ENCODE measurements at regions not wholly inside any gene's neighbourhood (a gene's known extent, or its start where the extent isn't known, plus 50 kb on each side); places are given as distances from the start of the nearest gene placed in this dataset.
A peak's percentile ranks its signal among the peaks of the same experiment; 100 is the strongest.

DNA sequence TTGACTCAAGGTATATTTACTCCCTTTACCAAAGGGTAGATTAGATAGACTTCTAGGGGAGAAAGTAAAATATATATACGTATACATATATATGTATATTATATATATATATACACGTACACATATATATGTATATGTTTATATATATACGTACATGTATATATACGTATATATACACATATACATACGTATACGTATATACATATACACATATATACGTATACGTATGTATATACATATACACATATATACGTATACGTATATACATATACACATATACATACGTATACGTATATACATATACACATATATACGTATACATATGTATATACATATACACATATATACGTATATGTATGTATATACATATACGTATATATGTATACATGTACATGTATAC lies 430.5 kb upstream of the ANO3 start:
- no peak for DNase-seq

DNA sequence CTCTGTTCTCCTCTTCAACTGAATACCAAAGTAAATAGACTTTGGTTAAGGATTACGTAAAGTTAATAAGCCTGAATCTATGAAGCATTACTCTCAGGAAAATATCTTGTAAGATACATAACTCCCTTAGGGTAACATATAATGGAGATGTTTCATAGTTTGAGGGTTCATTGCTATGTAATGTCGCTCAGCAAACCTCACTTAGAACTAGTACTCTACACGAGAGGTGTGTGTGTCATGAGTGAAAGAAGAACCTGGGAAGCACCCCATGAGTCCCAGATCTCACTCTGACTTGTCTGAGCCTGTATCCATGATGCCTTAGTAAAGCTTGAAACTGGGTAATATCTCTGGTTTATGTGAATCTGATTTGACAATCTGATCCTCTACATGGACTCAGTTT lies 429.5 kb upstream of the ANO3 start:
- no peak for DNase-seq

DNA sequence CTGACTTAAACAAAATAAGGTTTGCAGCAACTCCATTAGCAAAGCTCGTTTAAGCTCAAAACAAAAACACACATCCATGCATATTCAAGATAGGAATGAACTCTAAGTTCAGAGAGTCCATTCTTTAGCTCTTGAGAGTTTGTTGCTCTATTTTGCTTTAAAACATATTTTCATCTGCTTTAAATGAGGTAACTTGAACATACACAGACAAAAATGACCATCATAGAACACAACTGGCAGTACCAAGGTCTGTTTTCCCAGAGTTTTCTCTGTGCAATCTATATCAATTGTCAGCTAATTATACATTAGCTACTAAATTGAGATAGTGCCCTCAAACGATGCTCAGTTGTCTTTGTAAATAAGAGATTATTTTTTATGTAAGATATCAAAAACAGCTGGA lies 423.2 kb upstream of the ANO3 start:
- no peak for DNase-seq

DNA sequence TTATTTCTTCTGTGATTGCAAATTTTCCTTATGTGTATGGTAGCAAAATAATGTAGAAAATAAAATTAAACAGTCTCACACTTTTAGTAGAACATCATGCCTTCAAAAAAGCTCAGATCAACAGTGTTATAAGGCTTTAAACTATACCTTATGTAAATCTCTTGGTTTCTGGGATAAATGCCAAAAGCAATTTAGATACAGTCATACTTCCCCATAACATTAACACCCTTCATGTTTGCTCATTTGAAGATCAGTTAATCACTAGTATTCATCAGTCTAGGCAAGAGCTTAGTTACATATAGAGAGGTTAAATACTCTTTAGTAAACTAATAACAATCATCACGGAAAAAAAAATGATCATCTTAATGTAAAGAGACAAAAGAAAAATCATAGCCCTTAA lies 421.8 kb upstream of the ANO3 start:
- no peak for DNase-seq

DNA sequence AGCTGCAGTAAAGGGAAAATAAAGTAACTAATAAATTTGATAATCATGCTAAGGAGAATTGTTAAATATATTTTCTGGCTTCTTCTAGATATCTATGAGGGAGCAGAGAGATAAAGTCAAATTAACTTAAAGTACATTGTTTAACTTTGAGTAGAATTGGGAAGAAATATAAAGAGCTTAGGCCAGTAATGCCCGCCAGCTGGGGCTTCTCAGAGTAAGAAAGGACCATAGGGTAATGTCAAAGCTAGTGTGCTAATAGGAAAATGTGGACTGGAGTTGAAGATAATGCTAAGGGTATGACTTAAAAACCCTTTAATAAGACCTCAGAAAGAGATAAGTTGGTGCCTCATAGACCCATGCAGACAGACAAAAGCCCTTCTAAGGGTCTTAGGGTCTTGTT lies 411.6 kb upstream of the ANO3 start:
- no peak for DNase-seq

DNA sequence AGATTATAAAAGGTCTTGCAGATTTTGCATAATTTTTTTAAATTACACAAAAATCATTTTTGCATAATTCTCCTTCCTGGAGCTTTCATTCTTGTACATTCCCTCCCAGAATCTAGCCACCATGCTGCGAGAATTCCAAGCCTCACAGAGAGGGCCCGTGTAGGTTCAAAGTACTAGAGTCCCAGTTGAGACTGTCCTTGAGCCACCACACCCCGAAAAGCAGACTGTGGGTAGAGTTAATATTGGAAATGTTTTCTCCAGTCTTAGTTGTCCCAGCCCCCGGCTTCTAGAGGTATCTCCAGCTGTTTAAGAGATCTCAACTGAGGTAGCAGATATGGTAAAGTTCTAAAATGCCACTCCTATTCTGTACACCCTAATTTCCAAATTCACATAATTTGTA lies 407.3 kb upstream of the ANO3 start:
- DNase-seq, result no peak

DNA sequence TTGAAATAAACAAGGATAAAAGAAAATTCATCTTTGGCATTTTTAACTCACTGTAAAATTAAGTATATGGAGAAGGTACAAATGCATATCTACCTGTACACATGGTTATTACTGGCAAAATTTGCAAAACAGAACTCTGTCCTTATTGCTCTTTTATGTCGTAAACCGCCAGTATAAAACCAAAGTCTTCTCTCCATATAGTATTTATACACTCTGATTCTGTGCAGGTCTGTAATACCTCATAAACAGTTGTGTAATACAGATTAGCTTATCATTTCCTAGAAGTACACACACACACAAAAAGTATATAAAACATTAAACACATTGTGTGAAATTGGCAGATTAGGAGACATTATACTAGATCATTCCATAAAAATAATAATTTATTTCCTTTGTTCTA lies 406.6 kb upstream of the ANO3 start:
- no peak for DNase-seq

DNA sequence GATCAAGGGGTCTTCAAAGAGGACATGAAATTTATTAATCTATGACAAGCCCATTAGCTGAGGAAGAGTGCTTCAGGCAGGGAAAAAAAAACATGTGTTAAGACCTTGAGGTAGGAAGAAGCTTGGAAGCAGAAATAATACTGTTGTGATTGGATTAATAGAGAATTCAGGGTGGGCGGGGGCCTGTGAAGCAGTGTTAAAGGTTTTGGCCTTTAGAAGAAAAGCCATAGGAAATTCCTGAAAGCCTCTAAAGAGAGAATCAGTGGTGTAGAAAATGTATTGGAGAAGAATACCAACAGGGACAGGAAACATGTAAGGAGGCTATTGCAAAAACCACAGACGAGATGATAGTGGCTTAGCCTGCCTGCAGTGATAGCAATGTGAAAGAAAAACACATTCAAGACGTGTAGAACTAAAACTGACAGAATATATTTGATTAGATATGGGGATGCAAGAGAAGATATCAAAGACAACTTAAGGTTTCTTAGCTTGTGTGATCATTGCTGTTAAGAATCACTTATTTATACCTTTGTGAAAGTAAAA lies 404.4 kb upstream of the ANO3 start:
- DNase-seq, result no peak

DNA sequence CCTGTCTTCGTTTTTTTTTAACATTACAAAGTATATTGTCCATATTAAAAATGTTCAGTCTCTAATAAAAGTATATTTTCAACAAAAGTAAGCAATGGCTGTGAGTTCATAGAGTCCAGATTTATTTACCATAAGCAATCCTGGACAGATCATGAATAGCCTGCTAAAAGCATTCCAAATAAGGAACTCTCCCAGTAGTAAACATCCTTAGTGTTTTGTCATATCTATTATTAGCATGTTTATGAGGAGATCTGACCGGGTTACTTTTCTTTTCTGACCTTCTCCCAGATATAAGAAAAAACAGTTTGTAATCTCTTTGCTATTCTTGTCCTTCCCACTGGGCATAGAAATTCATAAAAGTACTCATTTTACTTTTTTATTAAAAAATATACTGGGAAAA lies 403.9 kb upstream of the ANO3 start:
- DNase-seq, result no peak

DNA sequence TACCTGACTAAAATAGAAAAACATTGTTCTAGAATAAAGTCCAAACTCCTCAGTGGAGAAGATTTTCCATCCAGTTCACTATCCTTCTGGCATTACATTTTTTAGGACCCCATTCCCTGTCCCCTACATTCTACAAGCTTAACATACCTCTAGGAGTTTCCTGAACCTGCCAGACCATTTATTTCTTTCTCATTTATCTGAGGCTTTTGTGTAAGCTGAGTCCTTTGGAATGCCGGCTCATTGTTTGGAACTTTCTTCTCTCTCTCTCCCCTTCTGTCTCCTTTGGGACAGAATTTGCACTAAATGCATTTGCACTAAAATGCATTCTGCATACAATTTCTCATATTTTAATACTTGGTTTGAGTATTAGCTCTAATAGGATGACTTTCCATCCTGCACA lies 393.0 kb upstream of the ANO3 start:
- no peak for DNase-seq

DNA sequence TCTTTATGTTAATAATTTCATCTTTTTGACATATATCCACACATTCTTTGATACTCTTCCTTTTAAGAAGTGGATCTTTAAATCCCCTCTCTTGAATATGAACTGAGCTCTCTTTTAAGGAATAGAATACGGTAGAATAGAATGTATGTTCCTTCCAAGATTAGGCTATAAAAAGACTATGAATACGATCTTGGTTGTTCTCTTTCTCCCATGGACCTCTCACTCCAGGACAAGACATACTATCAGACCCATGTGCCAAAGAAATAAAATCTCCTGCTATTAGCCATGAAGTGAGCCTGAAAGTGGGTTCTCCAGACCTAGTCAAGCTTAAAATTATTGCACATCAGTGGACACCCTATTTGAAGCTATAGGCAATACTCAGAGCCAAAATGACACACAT lies 392.2 kb upstream of the ANO3 start:
- DNase-seq, result no peak

DNA sequence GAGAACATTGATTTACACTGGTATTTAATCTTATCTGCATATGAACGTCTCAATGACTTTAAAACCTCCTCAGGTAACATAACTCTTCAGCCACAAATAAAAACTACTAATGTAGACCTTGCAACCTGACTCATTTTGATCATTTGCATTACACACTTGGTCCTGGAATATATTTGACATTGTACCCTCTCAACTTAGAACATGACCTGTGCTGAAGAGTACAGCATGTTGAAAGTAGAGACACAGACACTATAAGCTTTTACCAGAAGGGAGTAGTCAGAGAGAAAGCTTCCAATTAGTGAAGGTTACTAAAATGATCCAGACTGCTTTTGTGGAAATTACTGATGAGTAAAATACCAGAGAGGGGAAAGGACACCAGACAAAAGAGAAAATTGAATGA lies 390.6 kb upstream of the ANO3 start:
- DNase-seq, result no peak

DNA sequence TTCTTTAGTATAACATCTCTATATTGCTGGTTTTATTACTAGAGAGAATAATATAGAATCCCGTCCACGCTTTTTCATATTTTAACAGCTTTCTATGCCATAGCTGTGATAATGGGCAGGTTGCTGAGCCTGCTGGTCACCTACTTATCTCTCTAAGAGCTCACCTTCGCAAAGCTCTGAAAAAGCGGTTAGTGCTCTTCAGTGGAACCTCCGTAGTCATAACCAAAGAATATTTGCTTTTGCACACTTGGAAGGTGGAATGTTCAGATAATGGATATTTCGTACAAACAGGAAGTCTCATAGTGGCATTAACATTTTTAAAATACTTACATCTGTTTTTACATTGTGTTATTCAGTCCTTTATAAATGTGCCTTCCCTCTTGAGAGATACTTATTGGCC lies 388.9 kb upstream of the ANO3 start:
- DNase-seq, result no peak

DNA sequence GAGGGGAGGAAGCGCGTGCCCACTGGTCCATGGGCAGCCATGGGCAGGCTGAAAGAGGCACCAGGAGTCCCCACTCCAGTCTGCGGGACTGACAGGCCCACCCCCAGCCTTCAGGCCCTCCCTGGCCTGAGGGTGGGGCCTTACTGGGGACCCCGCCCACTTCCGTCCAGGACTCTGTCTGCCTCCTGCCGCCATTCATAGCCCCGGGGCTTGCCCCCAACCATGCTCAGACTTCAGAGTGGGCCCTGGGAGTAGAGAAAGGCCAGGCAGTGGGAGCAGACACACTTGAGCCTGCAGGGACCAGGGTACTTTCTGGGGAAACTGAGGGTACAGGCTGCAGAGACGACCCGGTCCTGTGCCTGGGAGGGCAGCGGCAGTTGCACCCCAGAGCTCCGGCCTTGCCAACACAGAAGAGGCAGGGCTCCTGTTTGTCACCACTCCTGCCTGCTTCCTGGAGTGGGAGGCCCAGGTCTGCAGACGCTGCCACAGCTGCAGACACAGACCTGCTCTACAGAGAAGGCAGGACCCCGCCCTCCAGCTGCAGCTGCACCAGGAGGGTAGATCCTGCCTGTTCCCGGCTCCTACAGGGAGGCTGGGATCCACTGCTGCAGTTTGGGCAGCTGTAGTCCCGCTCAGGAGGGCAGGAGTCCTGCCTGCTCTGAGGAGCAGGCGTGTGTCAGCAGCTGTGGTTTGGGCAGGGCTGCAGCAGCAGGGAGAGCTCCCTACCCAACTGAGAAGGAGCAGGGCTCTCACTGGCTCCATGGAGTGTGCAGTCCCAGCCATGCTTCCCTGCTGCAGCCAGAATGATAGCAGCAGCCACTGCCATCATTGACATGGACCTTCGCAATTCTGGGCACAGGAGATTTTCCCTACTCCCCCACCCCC lies 387.9 kb upstream of the ANO3 start:
- no peak for DNase-seq

DNA sequence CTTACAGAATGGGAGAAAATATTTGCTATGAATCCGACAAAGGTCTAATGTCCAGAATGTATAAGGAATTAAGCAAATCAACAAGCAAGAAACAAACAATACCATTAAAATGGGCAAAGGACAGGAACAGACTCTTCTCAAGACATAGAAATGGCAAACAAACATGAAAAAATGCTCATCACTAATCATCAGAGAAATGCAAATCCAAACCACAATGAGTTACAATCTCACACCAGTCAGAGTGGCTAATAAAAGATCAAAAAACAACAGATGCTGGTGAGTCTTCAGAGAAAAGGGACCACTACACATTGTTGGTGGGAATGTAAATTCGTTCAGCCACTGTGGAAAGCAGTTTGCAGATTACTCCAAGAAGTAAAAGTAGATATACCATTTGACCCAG lies 382.0 kb upstream of the ANO3 start:
- DNase-seq, result no peak

DNA sequence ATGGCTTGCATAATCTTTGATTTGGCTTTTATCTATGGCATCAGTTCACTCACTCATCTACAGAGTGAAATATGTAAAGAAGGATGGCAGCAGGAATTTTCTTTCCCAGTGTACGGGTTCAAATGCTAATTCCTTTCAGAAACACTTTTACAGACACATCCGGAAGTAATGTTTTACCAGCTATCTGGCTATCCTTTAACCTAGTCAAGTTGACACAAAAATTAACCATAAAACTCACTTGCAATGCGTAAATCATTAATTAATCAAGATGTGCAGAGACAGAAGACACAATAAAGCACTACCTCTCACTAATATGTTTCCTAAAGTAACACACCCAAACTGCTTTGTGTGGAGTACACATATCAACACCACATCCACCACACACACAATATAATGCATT lies 378.9 kb upstream of the ANO3 start:
- no peak for DNase-seq

DNA sequence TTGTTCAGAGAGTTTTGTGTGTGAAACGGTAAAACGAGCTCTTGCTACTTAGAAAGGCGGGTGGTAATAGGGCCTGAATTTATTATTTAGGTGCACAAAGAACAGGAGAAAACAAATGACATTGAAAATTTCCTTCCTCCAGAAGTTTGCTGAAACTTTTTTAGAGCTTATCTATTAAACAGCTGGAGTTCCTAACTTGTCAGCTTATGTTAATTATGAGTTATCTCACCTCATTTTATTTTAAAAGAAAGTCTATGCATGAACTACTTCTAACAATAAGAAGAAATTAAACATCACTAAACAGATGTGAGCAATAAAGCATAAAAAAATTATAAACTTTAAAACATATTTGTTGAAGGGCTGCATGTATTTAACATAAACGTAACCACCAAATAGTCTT lies 373.9 kb upstream of the ANO3 start:
- no peak for DNase-seq

DNA sequence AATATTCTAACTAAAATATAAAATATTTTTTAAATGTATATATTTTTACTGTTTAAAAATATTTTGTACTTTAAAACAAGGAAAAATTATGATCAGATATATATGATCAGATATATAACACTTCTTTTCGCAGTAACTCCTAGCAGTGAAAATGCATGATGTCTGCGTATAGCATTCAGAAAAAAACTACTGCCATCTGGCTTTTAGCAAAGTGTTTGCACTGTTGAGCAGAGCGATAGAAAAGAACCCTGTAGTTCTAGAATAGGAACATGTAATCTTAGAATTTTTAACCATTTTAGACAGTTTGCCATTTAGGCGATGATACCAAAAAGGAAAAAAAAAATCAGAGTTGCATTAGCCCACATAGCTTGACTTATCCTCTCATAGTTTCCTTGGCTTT lies 370.4 kb upstream of the ANO3 start:
- no peak for DNase-seq

DNA sequence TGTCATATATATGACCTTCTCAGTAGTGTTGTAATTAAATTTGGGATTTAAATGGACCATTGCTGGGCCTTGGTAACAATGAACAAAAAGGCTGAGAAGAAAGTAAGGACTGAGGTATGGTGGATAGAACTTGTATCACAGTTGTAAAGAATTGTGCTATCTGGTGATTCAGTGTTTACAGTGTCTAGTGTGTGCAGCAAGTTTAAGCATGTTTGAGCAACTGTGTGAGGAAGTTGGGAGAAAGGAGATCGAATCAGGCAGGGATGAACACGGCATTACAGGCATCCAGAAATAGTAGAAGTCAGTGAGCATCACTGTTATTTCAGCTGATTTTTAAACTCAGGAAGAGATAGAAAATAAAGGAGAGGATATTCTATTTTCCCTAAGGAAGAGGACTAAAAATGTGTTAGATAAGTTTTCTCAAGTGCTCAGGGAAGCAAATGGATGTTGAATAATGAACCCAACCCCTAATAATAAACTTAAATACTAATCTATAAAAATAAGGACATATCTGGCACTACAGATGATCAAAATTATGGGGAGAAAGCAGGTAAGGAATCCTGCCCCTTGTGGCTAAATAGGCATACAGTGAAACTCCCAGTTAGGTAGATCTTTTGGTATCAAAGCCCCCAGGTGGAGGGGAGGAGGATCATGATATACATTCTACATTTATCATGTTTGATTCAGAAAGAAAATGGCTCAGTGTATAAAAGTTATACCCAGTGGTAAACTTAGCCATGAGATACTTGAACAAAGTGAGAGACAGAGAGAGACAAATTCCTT lies 361.0 kb upstream of the ANO3 start:
- no peak for DNase-seq

DNA sequence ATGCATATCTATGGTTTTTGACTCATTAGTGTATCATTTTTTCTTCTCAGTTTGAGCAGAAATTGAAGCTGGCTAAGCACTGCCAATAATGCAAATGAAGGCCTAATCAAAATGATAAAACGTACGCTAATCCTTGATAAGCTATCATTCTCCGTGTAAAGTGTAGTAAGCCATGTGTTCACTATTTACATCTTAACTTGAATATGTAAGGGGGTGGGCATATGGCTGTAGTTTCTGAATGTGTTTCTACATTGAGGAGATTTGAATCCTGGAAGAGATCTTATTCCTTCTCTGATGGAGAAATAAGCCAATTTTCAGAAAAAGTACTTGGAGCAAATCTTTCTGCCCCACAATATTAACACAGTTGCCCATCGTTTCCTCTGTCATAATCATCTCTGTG lies 351.8 kb upstream of the ANO3 start:
- DNase-seq, result no peak

DNA sequence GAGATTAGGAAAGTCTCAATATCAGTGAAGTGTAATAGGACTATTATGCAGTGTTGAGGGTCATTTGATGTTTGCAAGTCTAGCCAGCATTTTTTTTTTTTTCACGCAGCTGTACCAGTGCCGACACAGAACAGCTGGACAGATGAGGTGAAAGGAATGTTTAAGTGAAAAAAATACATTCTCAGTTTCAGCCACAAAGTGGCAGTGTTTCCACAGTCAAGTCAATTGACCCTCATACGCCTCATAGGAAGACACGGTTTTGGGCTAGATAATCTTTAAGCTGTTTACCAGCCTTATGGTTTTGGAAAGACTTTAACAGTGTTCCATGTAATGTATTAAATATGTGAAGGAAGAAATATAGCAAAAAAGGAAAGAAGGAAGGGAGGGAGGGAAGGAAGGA lies 349.9 kb upstream of the ANO3 start:
- DNase-seq, result peak; percentile 7

DNA sequence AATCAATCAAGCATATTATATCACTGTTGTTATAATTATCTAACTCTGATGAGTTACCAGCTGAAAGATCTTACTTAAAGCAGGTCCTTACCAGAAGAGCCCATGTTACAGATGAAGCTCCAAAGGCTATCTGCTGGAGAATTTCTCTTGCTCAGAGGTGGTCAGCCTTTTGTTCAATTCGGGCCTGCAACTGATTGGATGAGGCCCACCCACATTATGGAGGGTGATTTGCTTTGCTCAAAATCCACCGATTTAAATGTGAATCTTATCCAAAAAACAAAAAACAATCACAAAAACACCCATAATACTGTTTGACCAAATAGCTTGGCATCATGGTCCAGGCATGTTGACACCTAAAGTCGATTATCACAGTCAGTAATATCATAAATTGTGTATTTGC lies 348.6 kb upstream of the ANO3 start:
- DNase-seq, result no peak

DNA sequence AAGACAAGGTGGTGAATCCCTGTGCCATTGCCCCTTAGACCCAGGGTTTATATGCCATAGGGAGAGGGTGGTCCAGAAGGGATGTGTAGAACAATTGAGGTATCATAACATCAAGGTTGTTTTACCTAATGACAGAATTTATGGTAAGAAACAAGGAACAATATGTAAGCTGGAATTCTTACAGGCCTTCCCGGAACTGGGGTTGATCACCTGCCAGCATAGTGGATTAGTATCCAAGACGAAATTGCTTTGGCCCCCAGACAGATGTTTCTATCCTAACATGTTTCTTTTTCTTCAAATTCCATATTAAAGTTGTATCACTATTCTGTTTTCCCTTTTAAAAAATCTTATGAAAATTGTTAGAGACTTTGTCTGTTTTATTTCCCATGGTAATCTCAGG lies 343.8 kb upstream of the ANO3 start:
- DNase-seq, result no peak

DNA sequence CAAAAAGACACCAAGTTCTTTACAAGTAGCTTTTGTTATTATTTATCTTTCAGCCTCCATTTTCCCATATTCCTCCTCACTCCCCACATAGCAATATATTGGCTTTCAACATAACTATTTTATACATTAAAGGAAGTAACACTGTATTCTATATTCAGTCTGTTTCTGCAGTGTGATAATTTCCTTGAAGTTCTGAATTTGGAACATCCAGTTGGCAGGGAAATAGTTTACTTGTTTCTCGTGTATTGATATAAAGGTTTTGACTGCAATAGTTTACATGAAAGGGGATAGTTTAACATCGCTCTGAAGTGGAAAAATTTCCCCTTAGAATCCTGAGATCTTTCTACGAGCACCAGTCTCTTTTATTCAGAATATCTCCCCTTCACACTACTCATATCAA lies 341.5 kb upstream of the ANO3 start:
- no peak for DNase-seq

Measured in NCI-H446 treated with DMSO at 0.1 percent for 48 hours (cell line).